IMR-90 (cell line): ENCODE measurements at regions not wholly inside any gene's neighbourhood (a gene's known extent, or its start where the extent isn't known, plus 50 kb on each side); places are given as distances from the start of the nearest gene placed in this dataset.
A peak's percentile ranks its signal among the peaks of the same experiment; 100 is the strongest.

Source experiments
- ATAC-seq: fragments of 200-7000 bp; cut with Tn5 transposase; 2 replicates; pipeline ENCODE4 v1.9.1; 2020; ENCODE audit warnings: low read depth, mild to moderate bottlenecking, moderate library complexity
- BruUV-seq: library from RNA; stranded (reverse); fragments of 400-500 nt; replicated peaks from 2 replicates; lab custom pipeline; 2021; lab: Mats Ljungman, UMichigan
- CTCF ChIA-PET: fragments of 300-600 bp; formaldehyde crosslinking; extraction: SDS; loops from one replicate; lab custom pipeline; 2021; ENCODE audit warnings: antibody characterized with exemption; lab: Yijun Ruan, JAX
- POLR2A ChIA-PET: fragments of 300-600 bp; sonication (Branson Sonifier 250); formaldehyde crosslinking; loops from one replicate; lab custom pipeline; 2022; ENCODE audit warnings: antibody characterized with exemption; ENCODE audit not compliant: unreplicated experiment; lab: Charles Lee
- DNase-seq: peaks from one replicate; pipeline ENCODE4 v3.0.0; 2013
- H2AFZ ChIP-seq: replicated peaks from 2 replicates; pipeline ENCODE3; 2013; ENCODE audit warnings: low read length, mild to moderate bottlenecking; ENCODE audit not compliant: poor library complexity
- H2AK5ac ChIP-seq: 2 replicates; pipeline ENCODE4 v1.6.1; 2013; ENCODE audit warnings: low read depth, low read length, inconsistent platforms
- H2AK9ac ChIP-seq: replicated peaks from 2 replicates; pipeline ENCODE3; 2013; ENCODE audit warnings: mild to moderate bottlenecking, low read depth, low read length, moderate library complexity; ENCODE audit not compliant: poor library complexity
- H2BK120ac ChIP-seq: 2 replicates; pipeline ENCODE4 v1.6.1; 2013; ENCODE audit warnings: low read depth, low read length, inconsistent platforms
- H2BK15ac ChIP-seq: 3 replicates; pipeline ENCODE4 v1.6.1; 2013; ENCODE audit warnings: low read depth, low read length, inconsistent platforms
- H2BK20ac ChIP-seq: 2 replicates; pipeline ENCODE4 v1.6.1; 2013; ENCODE audit warnings: low read depth, mild to moderate bottlenecking, inconsistent platforms, low read length, moderate library complexity
- H2BK5ac ChIP-seq: 2 replicates; pipeline ENCODE4 v1.6.1; 2013; ENCODE audit warnings: mild to moderate bottlenecking, low read depth, low read length, inconsistent platforms; ENCODE audit not compliant: poor library complexity, severe bottlenecking
- H3K14ac ChIP-seq: replicated peaks from 2 replicates; pipeline ENCODE4 v1.6.1; 2013; ENCODE audit warnings: low read depth, low read length, inconsistent platforms
- H3K18ac ChIP-seq: 2 replicates; pipeline ENCODE4 v1.6.1; 2013; ENCODE audit warnings: low read depth, low read length, control low read depth
- H3K23ac ChIP-seq: 2 replicates; pipeline ENCODE4 v1.6.1; 2013; ENCODE audit warnings: low read depth, low read length, inconsistent platforms
- H3K27ac ChIP-seq: 2 replicates; pipeline ENCODE4 v1.5.1; 2013; ENCODE audit warnings: mild to moderate bottlenecking, control low read depth, low read length; ENCODE audit not compliant: insufficient read depth
- H3K27me3 ChIP-seq: 2 replicates; pipeline ENCODE4 v1.6.1; 2013; ENCODE audit warnings: low read length; ENCODE audit not compliant: control insufficient read depth, insufficient read depth
- H3K36me3 ChIP-seq: 2 replicates; pipeline ENCODE4 v1.6.1; 2013; ENCODE audit warnings: low read length, mixed read lengths; ENCODE audit not compliant: control insufficient read depth, insufficient read depth
- H3K4ac ChIP-seq: 2 replicates; pipeline ENCODE4 v1.6.1; 2013; ENCODE audit warnings: low read depth, low read length, inconsistent platforms
- H3K4me1 ChIP-seq: 2 replicates; pipeline ENCODE4 v1.6.1; 2013; ENCODE audit warnings: low read length, mixed read lengths; ENCODE audit not compliant: control insufficient read depth, insufficient read depth
- H3K4me2 ChIP-seq: 2 replicates; pipeline ENCODE4 v1.6.1; 2013; ENCODE audit warnings: low read depth, mild to moderate bottlenecking, control low read depth, low read length, moderate library complexity
- H3K4me3 ChIP-seq: 2 replicates; pipeline ENCODE4 v1.5.1; 2013; ENCODE audit warnings: low read depth, mild to moderate bottlenecking, control low read depth, low read length, moderate library complexity; ENCODE audit not compliant: insufficient read depth
- H3K56ac ChIP-seq: 2 replicates; pipeline ENCODE4 v1.6.1; 2013; ENCODE audit warnings: low read length, inconsistent platforms; ENCODE audit not compliant: insufficient read depth; ENCODE audit errors: extremely low read depth
- H3K79me1 ChIP-seq, 2 experiments: 2 replicates each; pipeline ENCODE4 v1.6.1; 2013; ENCODE audit warnings: low read length in 2 of 2, inconsistent platforms in 1 of 2, low read depth in 1 of 2
- H3K9ac ChIP-seq: 2 replicates; pipeline ENCODE4 v1.6.1; 2013; ENCODE audit warnings: low read depth, low read length, control low read depth
- H3K9me1 ChIP-seq: 2 replicates; pipeline ENCODE4 v1.6.1; 2013; ENCODE audit warnings: low read length, inconsistent platforms; ENCODE audit not compliant: insufficient read depth
- H3K9me3 ChIP-seq: 2 replicates; pipeline ENCODE4 v1.6.1; 2013; ENCODE audit warnings: low read length; ENCODE audit not compliant: control insufficient read depth, insufficient read depth
- H4K20me1 ChIP-seq: 2 replicates; pipeline ENCODE4 v1.6.1; 2013; ENCODE audit warnings: low read length, inconsistent platforms; ENCODE audit not compliant: insufficient read depth
- H4K5ac ChIP-seq: 2 replicates; pipeline ENCODE4 v1.6.1; 2013; ENCODE audit warnings: mild to moderate bottlenecking, low read depth, low read length, control low read depth
- H4K8ac ChIP-seq, 2 experiments: 2 replicates each; pipeline ENCODE4 v1.6.1; 2013; ENCODE audit warnings: low read depth in 2 of 2, low read length in 2 of 2, control low read depth in 1 of 2, inconsistent platforms in 1 of 2
- H4K91ac ChIP-seq: 2 replicates; pipeline ENCODE4 v1.6.1; 2013; ENCODE audit warnings: low read depth, low read length, inconsistent platforms; ENCODE audit not compliant: insufficient read depth
- CTCF ChIP-seq: conservative IDR thresholded peaks from 2 replicates; pipeline ENCODE4 v1.5.1; 2012; ENCODE audit warnings: mild to moderate bottlenecking, low read depth, low read length, improper control_type of control experiment
- RAD21 ChIP-seq: IDR thresholded peaks from 2 replicates; pipeline ENCODE4 v1.6.1; 2012; ENCODE audit warnings: low read length, improper control_type of control experiment
- RCOR1 ChIP-seq: IDR thresholded peaks from 2 replicates; pipeline ENCODE4 v1.6.1; 2012; ENCODE audit warnings: mild to moderate bottlenecking, low read length, improper control_type of control experiment; ENCODE audit not compliant: insufficient replicate concordance
- SMC3 ChIP-seq: fragments of 150-350 bp; IDR thresholded peaks from 2 replicates; pipeline ENCODE4 v1.6.1; 2016; ENCODE audit warnings: low read depth, mild to moderate bottlenecking, antibody characterized with exemption, low read length, moderate library complexity
- WGBS, 2 experiments: methylation state at CpG; one replicate each; pipeline versions ENCODE4 v1.1.5 to v1.1.7; 2013; ENCODE audit warnings: missing lambda C conversion rate in 2 of 2; ENCODE audit not compliant: insufficient read length in 1 of 2; ENCODE audit errors: extremely low coverage in 2 of 2; 5-methylcytosine and 5-hydroxymethylcytosine counted together
- dilution Hi-C: fragments of 300-500 bp; cut with HindIII; formaldehyde crosslinking; loops from one replicate; pipeline ENCODE4 v1.14.3; 2018; ENCODE audit warnings: low sequenced_read_pairs; ENCODE audit not compliant: unreplicated experiment
- in situ Hi-C: fragments of 300-500 bp; cut with MboI; formaldehyde crosslinking; loops from 3 replicates; pipeline ENCODE4 v1.14.3; 2019; ENCODE audit warnings: low sequenced_read_pairs, inconsistent platforms, mixed read lengths
- intact Hi-C: fragments of 100-400 bp; cut with micrococcal nuclease; formaldehyde crosslinking; loops from 2 replicates; pipeline ENCODE4 v1.10.0; 2022

DNA sequence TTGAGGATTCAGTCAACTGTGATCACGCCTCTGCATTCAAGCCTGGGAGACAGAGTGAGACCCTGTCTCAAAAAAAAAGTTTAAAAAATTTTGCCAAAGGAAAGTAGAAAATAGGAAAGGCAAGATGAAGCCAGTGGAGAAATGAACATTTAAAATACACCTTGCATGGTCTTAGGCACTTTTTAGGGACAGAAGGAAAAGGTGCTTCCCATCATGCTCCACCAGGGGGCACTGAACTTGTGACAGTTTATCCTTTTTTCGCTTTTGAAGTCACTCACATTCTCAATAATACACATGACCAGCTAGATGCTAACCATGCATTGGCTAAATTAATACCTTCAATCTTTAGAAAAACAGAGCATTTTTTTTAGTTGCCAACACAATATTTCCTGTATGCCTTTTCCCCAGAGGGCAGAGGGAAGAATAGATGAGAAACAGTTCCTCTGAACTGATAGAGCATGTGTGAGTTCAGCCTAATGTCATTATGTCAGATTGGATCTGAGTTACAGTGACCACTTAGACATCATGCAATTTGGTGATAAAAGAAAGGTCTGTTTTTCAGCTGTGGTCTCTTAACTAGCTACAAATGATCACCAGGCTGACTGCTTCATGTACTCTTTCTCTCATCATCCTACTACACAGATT lies 221.8 kb upstream of the SSTR1 start:
- dilution Hi-C loops: no loop called here
- POLR2A ChIA-PET: no interaction called here

More for the DNA sequence above, 221.8 kb upstream of the SSTR1 start:
- WGBS, 2 experiments: 100% methylated on average over 1 of the region's 2 CpGs; no CpG with 5 or more reads in 1 of the 2 experiments
- DNase-seq (peak; percentile 65), ATAC-seq (peak; percentile 62; the same call in 1 of the 2 replicates)
- Histone ChIP-seq H3K4me1 (no peaks in the 10 kb centered on the region), H4K5ac (no peak overlapping the region), H4K8ac (no peak overlapping the region), H4K91ac (no peak overlapping the region), H3K9me3 (0 out of 2 replicates have a peak, but pooled peaks cover 2% of the 10 kb centered on the region), H2BK120ac (peak overlapping the region; percentile 3; the same call in 1 of the 2 replicates), H3K27ac (no peak overlapping the region), H3K79me1 (no peaks in the 10 kb centered on the region), H3K4me2 (no peak overlapping the region), H3K4ac (no peak overlapping the region), H3K9ac (no peak overlapping the region), H2BK20ac (no peak overlapping the region), H4K20me1 (no peaks in the 10 kb centered on the region), H3K14ac (no peak overlapping the region), H2AK9ac (no peak overlapping the region), H3K18ac (no peak overlapping the region), H2AFZ (no peak overlapping the region), H3K9me1 (no peaks in the 10 kb centered on the region), H3K36me3 (no peaks in the 10 kb centered on the region), H2AK5ac (no peak overlapping the region), H3K56ac (no peak overlapping the region), H2BK5ac (no peak overlapping the region), H2BK15ac (no peak overlapping the region), H3K4me3 (no peak overlapping the region), H3K27me3 (no peaks in the 10 kb centered on the region), H3K23ac (no peak overlapping the region)
- peak; percentile 70 for TF ChIP-seq RAD21
- TF ChIP-seq SMC3: peak; percentile 74
- peak; percentile 77 for TF ChIP-seq CTCF
- TF ChIP-seq RCOR1: no peak
- BruUV-seq: no TSS peak
- in situ Hi-C loops: no loop called here
- CTCF ChIA-PET: interaction anchor here (0.6 to 1.5 kb wide), 6 partner anchors 11 to 420 kb away, joined by 3 to 8 read pairs (median 4); no protein-coding TSS in a partner anchor
- intact Hi-C loops: loop anchor here (1.0 to 10.0 kb wide), 5 partner anchors 211 to 881 kb away; no protein-coding TSS in a partner anchor
